MM.1S (cell line): ENCODE measurements at regions not wholly inside any gene's neighbourhood (a gene's known extent, or its start where the extent isn't known, plus 50 kb on each side); places are given as distances from the start of the nearest gene placed in this dataset.

Experiments
- EZH2 ChIP-seq: fragments of 300-600 bp; sonication (generic); optimal IDR thresholded peaks from 2 replicates; pipeline ENCODE3; 2017; ENCODE audit warnings: low read depth, mild to moderate bottlenecking, antibody characterized with exemption, low read length, mixed read lengths
- EZH2phosphoT487 ChIP-seq: fragments of 300-600 bp; sonication (generic); IDR thresholded peaks from 2 replicates; pipeline ENCODE4 v1.6.1; 2018; ENCODE audit warnings: antibody characterized with exemption, low read length
- TF ChIP-seq, protein P1 (sequence below): fragments of 300-600 bp; sonication (generic); IDR thresholded peaks from 2 replicates; pipeline ENCODE4 v1.5.1; 2016; ENCODE audit warnings: antibody characterized with exemption, low read length, mixed read lengths

DNA sequence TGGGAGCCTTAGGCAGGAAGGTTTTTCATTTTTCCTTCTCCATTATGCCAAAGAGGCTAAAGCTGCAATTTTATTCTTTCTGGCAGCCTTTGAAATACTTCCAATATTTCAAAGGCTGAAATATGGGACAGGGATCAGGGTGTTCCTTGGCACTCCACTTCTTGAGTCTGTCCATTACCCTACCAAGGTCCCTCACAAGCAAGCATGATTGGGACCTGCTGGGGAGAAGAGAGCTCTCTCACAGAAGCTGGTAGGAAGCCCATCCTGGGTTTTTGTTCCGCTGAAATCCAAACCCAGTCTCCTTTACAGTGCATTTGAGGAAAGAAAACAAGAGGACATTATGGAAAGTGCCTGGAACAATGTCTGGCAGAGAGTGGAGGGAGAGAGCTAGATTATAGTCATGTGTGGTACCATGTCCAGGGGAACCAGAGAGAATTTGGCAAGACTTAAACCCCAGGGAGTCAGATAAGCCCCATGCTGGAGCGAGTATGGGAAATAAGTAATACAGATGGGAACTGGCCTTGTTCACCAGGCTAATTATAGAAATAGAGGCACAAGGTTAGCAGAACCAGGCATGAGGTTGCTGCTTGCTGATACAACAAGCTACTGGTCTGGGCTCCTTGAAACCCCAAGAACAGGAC, 104.7 kb downstream of the LSM5 start:
- TF ChIP-seq, protein P1, sequence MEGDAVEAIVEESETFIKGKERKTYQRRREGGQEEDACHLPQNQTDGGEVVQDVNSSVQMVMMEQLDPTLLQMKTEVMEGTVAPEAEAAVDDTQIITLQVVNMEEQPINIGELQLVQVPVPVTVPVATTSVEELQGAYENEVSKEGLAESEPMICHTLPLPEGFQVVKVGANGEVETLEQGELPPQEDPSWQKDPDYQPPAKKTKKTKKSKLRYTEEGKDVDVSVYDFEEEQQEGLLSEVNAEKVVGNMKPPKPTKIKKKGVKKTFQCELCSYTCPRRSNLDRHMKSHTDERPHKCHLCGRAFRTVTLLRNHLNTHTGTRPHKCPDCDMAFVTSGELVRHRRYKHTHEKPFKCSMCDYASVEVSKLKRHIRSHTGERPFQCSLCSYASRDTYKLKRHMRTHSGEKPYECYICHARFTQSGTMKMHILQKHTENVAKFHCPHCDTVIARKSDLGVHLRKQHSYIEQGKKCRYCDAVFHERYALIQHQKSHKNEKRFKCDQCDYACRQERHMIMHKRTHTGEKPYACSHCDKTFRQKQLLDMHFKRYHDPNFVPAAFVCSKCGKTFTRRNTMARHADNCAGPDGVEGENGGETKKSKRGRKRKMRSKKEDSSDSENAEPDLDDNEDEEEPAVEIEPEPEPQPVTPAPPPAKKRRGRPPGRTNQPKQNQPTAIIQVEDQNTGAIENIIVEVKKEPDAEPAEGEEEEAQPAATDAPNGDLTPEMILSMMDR, result no peak
- TF ChIP-seq EZH2phosphoT487 (no peak), EZH2 (no peak)
